ENCODE measurements at regions not wholly inside any gene's neighbourhood (a gene's known extent, or its start where the extent isn't known, plus 50 kb on each side); places are given as distances from the start of the nearest gene placed in this dataset.

GRCh38 chr5:12114075-12114474 lies 209.8 kb upstream of the CTNND2 start:
- ChIA-PET RAD21 (ENCODE audit: low non-redundant PET in 1 of 2, low total read pairs in 2 of 2, uncharacterized antibody in 2 of 2, unreplicated experiment in 2 of 2) (no interaction called here), POLR2A (no interaction called here), CTCF (no interaction called here)
- H3K9me2 ChIP-seq (ENCODE audit: insufficient read depth): no peaks in the 10 kb centered on the region
- TF ChIP-seq REST (IDR thresholded peaks at IDR 0.05; ENCODE audit: low read depth) (no peak), POLR2A (IDR thresholded peaks at IDR 0.05; ENCODE audit: borderline replicate concordance, extremely low read depth, insufficient read depth, insufficient read length) (no peak), ZBTB33 (IDR thresholded peaks at IDR 0.05; ENCODE audit: extremely low read depth, insufficient replicate concordance, low read length) (no peak), FOSL1 (IDR thresholded peaks at IDR 0.05; ENCODE audit: low read depth) (no peak), SIN3A (IDR thresholded peaks at IDR 0.05; ENCODE audit: low read depth) (no peak), YY1 (IDR thresholded peaks at IDR 0.05; ENCODE audit: extremely low read depth, insufficient replicate concordance, low read depth, low read length) (no peak), ZNF274 (IDR thresholded peaks at IDR 0.05; ENCODE audit: low read depth, low read length) (no peak), EZH2 (IDR thresholded peaks at IDR 0.05) (no peak), RAD21 (IDR thresholded peaks at IDR 0.05; ENCODE audit: low read depth) (no peak), CTCF (IDR thresholded peaks at IDR 0.05 in 2 of 3, conservative IDR thresholded peaks at IDR 0.05 in 1 of 3; ENCODE audit: borderline replicate concordance in 1 of 3, insufficient read depth in 1 of 3, low read depth in 2 of 3, low read length in 2 of 3) (no peak), MAX (IDR thresholded peaks at IDR 0.05) (no peak), EZH2phosphoT487 (IDR thresholded peaks at IDR 0.05; ENCODE audit: borderline replicate concordance) (no peak), TCF7L2 (IDR thresholded peaks at IDR 0.05; ENCODE audit: borderline replicate concordance, extremely low read depth, insufficient read depth, insufficient read length) (no peak), JUND (IDR thresholded peaks at IDR 0.05) (no peak), ZFX (IDR thresholded peaks at IDR 0.05) (no peak), EGR1 (IDR thresholded peaks at IDR 0.05; ENCODE audit: low read depth) (no peak), CBX3 (IDR thresholded peaks at IDR 0.05; ENCODE audit: low read depth) (no peak), SRF (IDR thresholded peaks at IDR 0.05; ENCODE audit: low read depth) (no peak), CEBPB (IDR thresholded peaks at IDR 0.05; ENCODE audit: low read depth) (no peak), POLR2AphosphoS5 (IDR thresholded peaks at IDR 0.05; ENCODE audit: low read depth, low read length) (no peak)
- H3K4me2 ChIP-seq (ENCODE audit: low read length): no peak overlapping the region
- H3K27ac ChIP-seq (ENCODE audit: low read depth, low read length): no peak overlapping the region
- H3K79me2 ChIP-seq (ENCODE audit: insufficient read depth, low read length): no peaks in the 10 kb centered on the region
- H3K27me3 ChIP-seq (ENCODE audit: insufficient read depth, low read length): no peaks in the 10 kb centered on the region
- no peaks in the 10 kb centered on the region for H4K20me1 ChIP-seq (ENCODE audit: insufficient read depth)
- H3K4me3 ChIP-seq (replicated peaks in 1 of 2; ENCODE audit: low read depth in 1 of 2, low read length in 2 of 2): no peak overlapping the region
- H3K36me3 ChIP-seq (ENCODE audit: control insufficient read depth in 1 of 2, insufficient read depth in 2 of 2, low read length in 2 of 2): no peaks in the 10 kb centered on the region
- H3K4me1 ChIP-seq (ENCODE audit: control insufficient read depth in 1 of 2, insufficient read depth in 2 of 2, low read length in 2 of 2): no peaks in the 10 kb centered on the region
- no TSS peak for BruUV-seq (replicated peaks)
- intact Hi-C loops (cut with micrococcal nuclease): no loop called here
- ATAC-seq: no peak
- H2AFZ ChIP-seq (ENCODE audit: low read depth, low read length, poor library complexity, severe bottlenecking): no peak overlapping the region
- no peak overlapping the region for H3K9ac ChIP-seq (ENCODE audit: low read length)
- DNase-seq (ENCODE audit: low read depth, low spot score): no peak
- H3K9me3 ChIP-seq (ENCODE audit: control insufficient read depth in 1 of 2, insufficient read depth in 1 of 2, low read depth in 1 of 2, low read length in 2 of 2): peaks cover 12 to 32% of the 10 kb centered on the region in 2 experiments; a peak in 2 of 4 replicates

Measured in HCT116 (cell line).